Kidney epithelial cell (primary cell): ENCODE measurements at regions not wholly inside any gene's neighbourhood (a gene's known extent, or its start where the extent isn't known, plus 50 kb on each side); places are given as distances from the start of the nearest gene placed in this dataset.

Source experiments
- DNase-seq: peaks from one replicate; pipeline ENCODE4 v3.0.0-alpha.2; 2010; ENCODE audit warnings: low read depth
- H3K27me3 ChIP-seq: 2 replicates; pipeline ENCODE4 v1.6.0; 2011; ENCODE audit warnings: low read length; ENCODE audit not compliant: control insufficient read depth, insufficient read depth
- H3K36me3 ChIP-seq: 2 replicates; pipeline ENCODE4 v1.5.1; 2011; ENCODE audit warnings: low read length; ENCODE audit not compliant: control insufficient read depth, insufficient read depth
- H3K4me3 ChIP-seq: 2 replicates; pipeline ENCODE4 v1.5.1; 2011; ENCODE audit warnings: low read depth, mild to moderate bottlenecking, control low read depth, low read length
- TF ChIP-seq, protein P1 (sequence below): IDR thresholded peaks from 2 replicates; pipeline ENCODE4 v1.5.1; 2011; ENCODE audit warnings: mild to moderate bottlenecking, moderate library complexity, low read length, control low read depth, inconsistent platforms; ENCODE audit not compliant: insufficient read depth, poor library complexity, severe bottlenecking

DNA sequence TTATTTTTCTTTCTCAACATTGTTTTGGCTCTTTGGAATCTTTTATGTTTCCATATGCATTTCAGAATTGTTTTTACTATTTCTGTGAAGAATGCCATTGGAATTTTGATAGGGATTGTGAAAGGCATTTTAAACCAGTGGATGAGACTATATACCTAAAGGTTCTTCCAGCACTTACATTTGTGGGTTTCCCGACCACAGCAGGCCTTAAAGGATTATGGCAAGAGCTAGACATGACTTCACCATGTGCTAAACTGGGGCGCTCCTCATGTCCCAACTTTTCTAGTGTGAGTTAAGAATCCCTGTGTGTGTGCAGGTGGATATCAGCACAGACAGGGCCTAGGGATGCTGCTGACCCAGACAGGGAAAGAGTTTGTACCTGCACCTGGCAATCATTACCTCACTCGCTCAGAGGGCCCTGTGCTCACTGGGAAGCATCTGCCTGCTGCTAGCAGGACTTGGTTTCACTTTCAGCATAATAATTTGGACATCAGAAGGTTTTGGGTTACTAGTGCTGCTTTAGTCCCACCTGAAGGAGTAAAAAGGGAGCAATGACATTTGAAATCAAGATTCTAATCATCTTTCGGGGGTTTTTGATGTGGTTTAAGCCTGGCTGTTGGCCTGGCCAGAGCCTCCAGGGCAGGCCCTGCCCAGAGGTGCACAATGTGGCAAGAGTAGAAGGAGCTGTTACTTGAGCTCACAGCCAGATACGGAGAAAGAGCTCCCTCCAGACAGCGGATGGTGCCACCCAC is 137.1 kb downstream of the CDC5L start:
- TF ChIP-seq, protein P1, sequence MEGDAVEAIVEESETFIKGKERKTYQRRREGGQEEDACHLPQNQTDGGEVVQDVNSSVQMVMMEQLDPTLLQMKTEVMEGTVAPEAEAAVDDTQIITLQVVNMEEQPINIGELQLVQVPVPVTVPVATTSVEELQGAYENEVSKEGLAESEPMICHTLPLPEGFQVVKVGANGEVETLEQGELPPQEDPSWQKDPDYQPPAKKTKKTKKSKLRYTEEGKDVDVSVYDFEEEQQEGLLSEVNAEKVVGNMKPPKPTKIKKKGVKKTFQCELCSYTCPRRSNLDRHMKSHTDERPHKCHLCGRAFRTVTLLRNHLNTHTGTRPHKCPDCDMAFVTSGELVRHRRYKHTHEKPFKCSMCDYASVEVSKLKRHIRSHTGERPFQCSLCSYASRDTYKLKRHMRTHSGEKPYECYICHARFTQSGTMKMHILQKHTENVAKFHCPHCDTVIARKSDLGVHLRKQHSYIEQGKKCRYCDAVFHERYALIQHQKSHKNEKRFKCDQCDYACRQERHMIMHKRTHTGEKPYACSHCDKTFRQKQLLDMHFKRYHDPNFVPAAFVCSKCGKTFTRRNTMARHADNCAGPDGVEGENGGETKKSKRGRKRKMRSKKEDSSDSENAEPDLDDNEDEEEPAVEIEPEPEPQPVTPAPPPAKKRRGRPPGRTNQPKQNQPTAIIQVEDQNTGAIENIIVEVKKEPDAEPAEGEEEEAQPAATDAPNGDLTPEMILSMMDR: no peak
- no peaks in the 10 kb centered on the region for H3K36me3 ChIP-seq
- H3K27me3 ChIP-seq: peaks cover 4% of the 10 kb centered on the region
- no peak overlapping the region for H3K4me3 ChIP-seq
- no peak for DNase-seq

DNA sequence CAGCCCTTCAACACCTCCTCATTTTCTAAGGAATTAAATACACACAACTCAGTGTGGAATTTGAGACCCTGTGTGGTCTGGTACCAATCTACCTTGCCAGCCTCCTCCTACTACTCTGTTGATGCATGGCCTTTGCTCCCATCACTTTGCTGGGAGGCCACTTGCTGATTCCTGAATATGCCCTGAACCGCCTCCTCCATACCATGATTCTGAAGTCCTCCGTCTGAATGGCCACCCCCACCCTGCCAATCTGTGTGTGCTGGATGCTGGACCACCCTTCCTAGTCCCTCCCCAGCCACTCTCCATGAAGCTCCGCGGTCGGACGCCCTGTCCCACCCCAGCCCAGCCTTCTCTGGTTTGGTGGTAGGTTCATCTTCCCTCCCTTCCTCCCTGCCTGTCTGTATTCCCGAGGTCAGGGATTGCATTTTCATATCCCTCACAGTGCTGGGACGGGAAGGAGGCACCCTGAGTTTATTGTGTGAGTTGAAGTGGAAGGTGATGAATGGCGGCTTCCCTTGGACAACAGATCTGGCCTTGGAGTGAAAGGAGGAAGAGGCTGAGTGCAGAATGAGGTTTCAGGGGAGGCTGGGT is 138.3 kb downstream of the CDC5L start:
- no peak for DNase-seq
- Histone ChIP-seq H3K36me3 (no peaks in the 10 kb centered on the region), H3K4me3 (no peak overlapping the region), H3K27me3 (peaks cover 4% of the 10 kb centered on the region)
- TF ChIP-seq, protein P1: no peak

GRCh38 chr6:44527181-44527580 is 139.7 kb downstream of the CDC5L start:
- H3K27me3 ChIP-seq: peaks cover 1% of the 10 kb centered on the region

DNA sequence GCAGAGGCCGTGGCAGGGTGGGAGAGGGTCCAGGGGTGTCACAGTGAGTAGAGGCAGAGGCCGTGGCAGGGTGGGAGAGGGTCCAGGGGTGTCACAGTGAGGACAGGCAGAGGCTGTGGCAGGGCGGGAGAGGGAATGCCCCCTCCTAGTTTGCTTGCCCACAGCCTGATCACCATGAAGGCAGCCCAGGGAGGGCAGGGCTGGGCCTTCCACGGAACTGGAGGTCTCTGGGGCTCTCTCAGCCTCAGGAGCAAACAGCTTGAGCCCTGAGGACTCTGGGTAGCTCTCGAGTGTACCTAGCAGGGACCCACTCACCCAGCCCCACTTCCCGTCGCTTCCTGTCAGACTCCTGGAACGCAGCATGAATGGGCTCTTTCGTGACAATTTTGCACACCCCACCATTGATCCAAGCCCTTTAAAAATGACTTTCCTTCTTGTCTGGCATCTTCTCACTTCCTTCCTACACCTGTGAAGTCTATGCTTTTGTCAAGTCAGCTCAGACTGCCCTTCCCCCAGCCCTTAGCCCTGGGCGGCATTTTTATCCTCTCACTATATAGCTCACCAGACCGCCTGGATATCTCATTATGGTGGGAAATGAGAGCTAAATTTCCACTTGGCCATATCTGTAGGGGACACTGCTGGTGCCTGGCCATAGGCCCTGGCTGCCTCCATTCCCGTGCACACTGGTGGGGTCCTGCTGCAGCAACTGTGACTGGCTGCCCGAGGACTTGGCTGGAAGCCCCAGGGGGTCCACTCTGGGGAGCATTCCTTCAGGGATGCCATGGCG is 140.3 kb downstream of the CDC5L start:
- Histone ChIP-seq H3K4me3 (no peak overlapping the region), H3K36me3 (no peaks in the 10 kb centered on the region), H3K27me3 (no peaks in the 10 kb centered on the region)
- no peak for DNase-seq
- TF ChIP-seq, protein P1: no peak

More at GRCh38 chr6:44527181-44527580, 139.7 kb downstream of the CDC5L start:
- DNase-seq: no peak
- no peak overlapping the region for H3K4me3 ChIP-seq
- no peaks in the 10 kb centered on the region for H3K36me3 ChIP-seq
- TF ChIP-seq, protein P1: no peak

DNA sequence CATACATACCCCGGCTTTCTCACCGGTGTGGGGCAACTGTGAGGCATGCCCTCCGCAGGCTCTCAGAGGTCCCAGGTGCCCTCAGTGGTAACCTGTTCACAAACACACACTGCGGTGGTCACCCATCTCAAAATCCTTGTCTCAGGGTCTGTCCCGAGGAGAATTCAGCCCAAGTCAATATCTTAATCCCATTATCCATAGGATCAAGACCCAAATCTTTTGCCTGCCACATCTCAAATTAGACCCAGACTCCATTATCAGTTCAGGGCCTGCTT is 140.8 kb downstream of the CDC5L start:
- Histone ChIP-seq H3K36me3 (no peaks in the 10 kb centered on the region), H3K27me3 (no peaks in the 10 kb centered on the region), H3K4me3 (no peak overlapping the region)
- no peak for DNase-seq
- TF ChIP-seq, protein P1: no peak
